A549 (cell line): ENCODE measurements at regions not wholly inside any gene's neighbourhood (a gene's known extent, or its start where the extent isn't known, plus 50 kb on each side); places are given as distances from the start of the nearest gene placed in this dataset.

ENCODE experiments used
- ATAC-seq, 2 experiments: fragments of 200-7000 bp in 1 of 2; fragments of >200 bp in 1 of 2; cut with Nextera tagmentation in 1 of 2; cut with Tn5 transposase in 1 of 2; 3 replicates each; pipeline versions ENCODE4 v1.8.0 to v1.9.1; 2018 to 2020; ENCODE audit warnings: mild to moderate bottlenecking in 1 of 2, moderate library complexity in 1 of 2
- CTCF ChIA-PET: fragments of 300-600 bp; sonication (Branson Sonifier 250); formaldehyde crosslinking; extraction: SDS; loops from one replicate; lab custom pipeline; 2021; ENCODE audit warnings: antibody characterized with exemption, inconsistent platforms; lab: Yijun Ruan, JAX
- POLR2A ChIA-PET: fragments of 350-600 bp; formaldehyde crosslinking; extraction: SDS; loops from one replicate; lab custom pipeline; 2021; ENCODE audit warnings: antibody characterized with exemption, inconsistent platforms; lab: Yijun Ruan, JAX
- DNase-seq, 2 experiments: peaks; one replicate each; pipeline versions ENCODE4 v3.0.0 to v3.0.0-alpha.2; 2011 to 2016; ENCODE audit warnings: low read depth in 1 of 2, low spot score in 1 of 2
- FAIRE-seq: peaks from 2 replicates; lab custom pipeline; 2011; peaks lifted over from hg19 to GRCh38; lab: Jason Lieb, UNC
- H3K27ac ChIP-seq, 2 experiments: fragments of >200 bp; sonication (Bioruptor Twin); formaldehyde crosslinking; 3 replicates each; pipeline ENCODE4 v1.5.1; 2016 to 2017
- H3K4me1 ChIP-seq: fragments of >200 bp; sonication (Bioruptor Twin); formaldehyde crosslinking; 3 replicates; pipeline ENCODE4 v1.6.1; 2016
- H3K4me2 ChIP-seq: fragments of >200 bp; sonication (Bioruptor Twin); formaldehyde crosslinking; 3 replicates; pipeline ENCODE4 v1.6.1; 2016
- H3K4me3 ChIP-seq: fragments of >200 bp; sonication (Bioruptor Twin); formaldehyde crosslinking; 3 replicates; pipeline ENCODE4 v1.5.1; 2016
- H3K9me3 ChIP-seq: fragments of >200 bp; sonication (Bioruptor Twin); formaldehyde crosslinking; 3 replicates; pipeline ENCODE4 v1.6.1; 2016
- ATOH8 ChIP-seq: fragments of 250-450 bp; sonication (Bioruptor Pico); IDR thresholded peaks from 2 replicates; pipeline ENCODE4 v1.5.0; 2020; ENCODE audit warnings: low read depth, mild to moderate bottlenecking, moderate library complexity
- BHLHE40 ChIP-seq: IDR thresholded peaks from 2 replicates; pipeline ENCODE4 v1.6.1; 2012; ENCODE audit warnings: low read depth, low read length, inconsistent platforms
- CHD2 ChIP-seq: fragments of 150-350 bp; IDR thresholded peaks from 2 replicates; pipeline ENCODE4 v1.6.1; 2014; ENCODE audit warnings: low read length; ENCODE audit not compliant: partially characterized antibody
- E2F6 ChIP-seq: IDR thresholded peaks from 2 replicates; pipeline ENCODE4 v1.6.1; 2012; ENCODE audit warnings: low read depth, borderline replicate concordance
- EHMT2 ChIP-seq: fragments of 200-600 bp; sonication (generic); IDR thresholded peaks from 2 replicates; pipeline ENCODE4 v1.6.1; 2016; ENCODE audit warnings: antibody characterized with exemption, low read depth, mild to moderate bottlenecking, moderate library complexity
- EP300 ChIP-seq, 2 experiments: fragments of >200 bp; sonication (Bioruptor Twin); formaldehyde crosslinking; IDR thresholded peaks; 2 replicates in 1 of 2; 3 replicates in 1 of 2; pipeline ENCODE4 v1.6.1; 2016 to 2017
- ESRRA ChIP-seq: fragments of 150-350 bp; IDR thresholded peaks from 2 replicates; pipeline ENCODE4 v1.6.1; 2014; ENCODE audit warnings: mild to moderate bottlenecking, low read length, borderline replicate concordance
- GATA3 ChIP-seq: IDR thresholded peaks from 2 replicates; pipeline ENCODE4 v1.6.1; 2012; ENCODE audit warnings: borderline replicate concordance
- HMGXB4 ChIP-seq: fragments of 250-450 bp; sonication (Bioruptor Pico); IDR thresholded peaks from 2 replicates; pipeline ENCODE4 v1.5.0; 2021; ENCODE audit warnings: mild to moderate bottlenecking, moderate library complexity, borderline replicate concordance
- HOXA7 ChIP-seq: fragments of 250-450 bp; sonication (Bioruptor Pico); IDR thresholded peaks from 2 replicates; pipeline ENCODE4 v1.5.0; 2020; ENCODE audit warnings: mild to moderate bottlenecking, moderate library complexity
- HOXB5 ChIP-seq: fragments of 250-450 bp; sonication (Bioruptor Pico); IDR thresholded peaks from 2 replicates; pipeline ENCODE4 v1.5.0; 2020; ENCODE audit warnings: mild to moderate bottlenecking, moderate library complexity
- JUN ChIP-seq, 2 experiments: fragments of >200 bp; sonication (Bioruptor Twin); formaldehyde crosslinking; IDR thresholded peaks; 2 replicates in 1 of 2; 3 replicates in 1 of 2; pipeline ENCODE4 v1.6.1; 2016 to 2017
- KDM1A ChIP-seq: fragments of 200-600 bp; sonication (generic); IDR thresholded peaks from 2 replicates; pipeline ENCODE4 v1.6.1; 2016; ENCODE audit warnings: low read depth, mild to moderate bottlenecking
- MYC ChIP-seq: IDR thresholded peaks from 2 replicates; pipeline ENCODE4 v1.6.1; 2012; ENCODE audit warnings: mild to moderate bottlenecking, inconsistent platforms, low read length, improper control_type of control experiment, borderline replicate concordance
- NFE2L2 ChIP-seq: fragments of 150-350 bp; conservative IDR thresholded peaks from 2 replicates; pipeline ENCODE4 v1.6.1; 2014; ENCODE audit warnings: low read length
- POLR2AphosphoS2 ChIP-seq: conservative IDR thresholded peaks from 2 replicates; pipeline ENCODE4 v1.6.1; 2012; ENCODE audit warnings: low read length, improper control_type of control experiment, inconsistent platforms
- REST ChIP-seq: fragments of 200-600 bp; sonication (generic); IDR thresholded peaks from 2 replicates; pipeline ENCODE4 v1.6.1; 2016; ENCODE audit warnings: antibody characterized with exemption, mild to moderate bottlenecking, moderate library complexity
- RNF2 ChIP-seq: fragments of 200-600 bp; sonication (generic); IDR thresholded peaks from 2 replicates; pipeline ENCODE4 v1.6.1; 2016; ENCODE audit warnings: low read depth, mild to moderate bottlenecking, antibody characterized with exemption, moderate library complexity, borderline replicate concordance
- SMC3 ChIP-seq: fragments of >200 bp; sonication (Bioruptor Twin); formaldehyde crosslinking; IDR thresholded peaks from 3 replicates; pipeline ENCODE4 v1.6.1; 2018; ENCODE audit warnings: inconsistent platforms
- SREBF2 ChIP-seq: fragments of 450-650 bp; IDR thresholded peaks from 2 replicates; pipeline ENCODE4 v1.6.1; 2014; ENCODE audit warnings: mild to moderate bottlenecking, moderate library complexity
- TP53 ChIP-seq: fragments of 250-450 bp; sonication (Bioruptor Pico); IDR thresholded peaks from 2 replicates; pipeline ENCODE4 v1.5.0; 2021; ENCODE audit warnings: mild to moderate bottlenecking, moderate library complexity
- USF2 ChIP-seq: fragments of 450-650 bp; IDR thresholded peaks from 2 replicates; pipeline ENCODE4 v1.6.1; 2014; ENCODE audit warnings: antibody characterized with exemption
- ZC3H11A ChIP-seq: fragments of 450-650 bp; IDR thresholded peaks from 2 replicates; pipeline ENCODE4 v1.6.1; 2014; ENCODE audit warnings: antibody characterized with exemption, mild to moderate bottlenecking
- ZFP36 ChIP-seq: fragments of 450-650 bp; IDR thresholded peaks from 2 replicates; pipeline ENCODE4 v1.6.1; 2014; ENCODE audit warnings: borderline replicate concordance; ENCODE audit not compliant: partially characterized antibody
- ZNF302 ChIP-seq: fragments of 250-450 bp; sonication (Bioruptor Pico); IDR thresholded peaks from 2 replicates; pipeline ENCODE4 v1.9.0; 2021; ENCODE audit warnings: inconsistent platforms, mild to moderate bottlenecking, moderate library complexity
- WGBS: methylation state at CpG from one replicate; pipeline ENCODE4 v1.1.6; 2017; ENCODE audit errors: missing lambda C conversion rate; 5-methylcytosine and 5-hydroxymethylcytosine counted together

GRCh38 chr2:119076713-119077112, 81.8 kb downstream of the C1QL2 start (continued):
- no peak for TF ChIP-seq BHLHE40

- ChIA-PET POLR2A (no interaction called here), CTCF (no interaction called here)
- no peaks in the 10 kb centered on the region for H3K4me1 ChIP-seq
- ATAC-seq (no peak), DNase-seq (no peak), FAIRE-seq (no peak)
- no peak overlapping the region for H3K4me3 ChIP-seq
- no peak overlapping the region for H3K27ac ChIP-seq
- no peak overlapping the region for H3K4me2 ChIP-seq
- H3K9me3 ChIP-seq: no peaks in the 10 kb centered on the region
- WGBS: 0% methylated on average over 3 of the region's 3 CpGs
- TF ChIP-seq MYC (no peak), NFE2L2 (no peak), SREBF2 (no peak), CHD2 (no peak), POLR2AphosphoS2 (no peak), ZC3H11A (no peak), HMGXB4 (CRISPR knock-in tag) (no peak), KDM1A (no peak), ESRRA (no peak), RNF2 (no peak), E2F6 (no peak), SMC3 (no peak), HOXB5 (CRISPR knock-in tag) (no peak), HOXA7 (CRISPR knock-in tag) (no peak), EHMT2 (no peak), TP53 (no peak), GATA3 (no peak), ZFP36 (no peak)
These were observed 85.3 kb downstream of the C1QL2 start for GRCh38 chr2:119073213-119073612.

GRCh38 chr2:119071476-119071875, 87.1 kb downstream of the C1QL2 start:
- H3K27ac ChIP-seq: no peak overlapping the region

GRCh38 chr2:119069781-119070180, 88.8 kb downstream of the C1QL2 start:
- H3K9me3 ChIP-seq: no peaks in the 10 kb centered on the region
- DNase-seq: no peak
- no peak overlapping the region for H3K4me2 ChIP-seq
- H3K27ac ChIP-seq: no peak overlapping the region
- no peak for FAIRE-seq
- H3K4me3 ChIP-seq: no peak overlapping the region
- no peaks in the 10 kb centered on the region for H3K4me1 ChIP-seq
- WGBS: 38% methylated on average over 8 of the region's 8 CpGs
- ATAC-seq: no peak
- ChIA-PET POLR2A (no interaction called here), CTCF (no interaction called here)
- no peak for TF ChIP-seq E2F6
- no peak for TF ChIP-seq KDM1A
- no peak for TF ChIP-seq JUN (IDR thresholded peaks at IDR 0.05)
- TF ChIP-seq BHLHE40: no peak
- no peak for TF ChIP-seq SREBF2
- no peak for TF ChIP-seq ZNF302 (CRISPR knock-in tag)
- TF ChIP-seq REST: no peak
- TF ChIP-seq TP53: no peak
- no peak for TF ChIP-seq HOXA7 (CRISPR knock-in tag)
- TF ChIP-seq ATOH8 (CRISPR knock-in tag): no peak

More at GRCh38 chr2:119071476-119071875, 87.1 kb downstream of the C1QL2 start:
- FAIRE-seq: no peak
- no peak for DNase-seq
- Histone ChIP-seq H3K4me2 (no peak overlapping the region), H3K4me3 (no peak overlapping the region), H3K4me1 (no peaks in the 10 kb centered on the region)
- WGBS: 0% methylated on average over 1 of the region's 1 CpG
- no peak for ATAC-seq
- POLR2A ChIA-PET: no interaction called here
- no peak for TF ChIP-seq EP300 (IDR thresholded peaks at IDR 0.05)
- no peak for TF ChIP-seq USF2
- TF ChIP-seq, all 56 proteins: peak for 0
- CTCF ChIA-PET: interaction anchor here (0.6 kb wide), 1 partner anchor 42 kb away, joined by 5 read pairs; no protein-coding TSS in a partner anchor
- H3K9me3 ChIP-seq: no peaks in the 10 kb centered on the region
